Fibroblast of the conjunctiva (primary cell): ENCODE measurements at regions not wholly inside any gene's neighbourhood (a gene's known extent, or its start where the extent isn't known, plus 50 kb on each side); places are given as distances from the start of the nearest gene placed in this dataset.

Experiments used
- DNase-seq: peaks from one replicate; pipeline ENCODE4 v3.0.0-alpha.2; 2010; ENCODE audit warnings: low read depth

- no peak for DNase-seq
Measured at GRCh38 chr12:61894168-61894567, 366.0 kb upstream of the USP15 start.

- DNase-seq, result no peak
Measured at GRCh38 chr12:61896436-61896835, 363.8 kb upstream of the USP15 start.

GRCh38 chr12:61902403-61902802 lies 357.8 kb upstream of the USP15 start:
- DNase-seq, result no peak

GRCh38 chr12:61911113-61911512 lies 349.1 kb upstream of the USP15 start:
- DNase-seq, result no peak

- DNase-seq, result no peak
Measured at GRCh38 chr12:61915420-61915819, 344.8 kb upstream of the USP15 start.

- no peak for DNase-seq
Measured at GRCh38 chr12:61916831-61917230, 343.4 kb upstream of the USP15 start.

- no peak for DNase-seq
Measured at GRCh38 chr12:61919686-61920085, 340.5 kb upstream of the USP15 start.

- no peak for DNase-seq
Measured at GRCh38 chr12:61920230-61920629, 340.0 kb upstream of the USP15 start.

GRCh38 chr12:61923152-61923551 lies 337.1 kb upstream of the USP15 start:
- DNase-seq, result no peak

- no peak for DNase-seq
Measured at GRCh38 chr12:61934564-61934963, 325.6 kb upstream of the USP15 start.

- DNase-seq, result no peak
Measured at GRCh38 chr12:61939977-61940376, 320.2 kb upstream of the USP15 start.

- DNase-seq, result no peak
Measured at GRCh38 chr12:61956545-61956944, 303.7 kb upstream of the USP15 start.

GRCh38 chr12:61974461-61974860 lies 285.7 kb upstream of the USP15 start:
- no peak for DNase-seq

GRCh38 chr12:61985830-61986229 lies 274.4 kb upstream of the USP15 start:
- DNase-seq, result no peak

GRCh38 chr12:61987173-61987572 lies 273.0 kb upstream of the USP15 start:
- DNase-seq, result no peak

GRCh38 chr12:61991661-61992060 lies 268.5 kb upstream of the USP15 start:
- DNase-seq, result no peak

- DNase-seq, result peak; percentile 6
Measured at GRCh38 chr12:61993734-61994345, 266.4 kb upstream of the USP15 start.

GRCh38 chr12:61996717-61997116 lies 263.5 kb upstream of the USP15 start:
- no peak for DNase-seq

GRCh38 chr12:61998791-61999190 lies 261.4 kb upstream of the USP15 start:
- DNase-seq, result no peak

- DNase-seq, result no peak
Measured at GRCh38 chr12:61999311-61999710, 260.9 kb upstream of the USP15 start.

- no peak for DNase-seq
Measured at GRCh38 chr12:62001424-62001823, 258.8 kb upstream of the USP15 start.

GRCh38 chr12:62003226-62003625 lies 257.0 kb upstream of the USP15 start:
- DNase-seq, result no peak

- no peak for DNase-seq
Measured at GRCh38 chr12:62003701-62004100, 256.5 kb upstream of the USP15 start.

GRCh38 chr12:62005615-62006014 lies 254.6 kb upstream of the USP15 start:
- no peak for DNase-seq
